Gastrocnemius medialis (tissue), 4 donors: ENCODE measurements at regions not wholly inside any gene's neighbourhood (a gene's known extent, or its start where the extent isn't known, plus 50 kb on each side); places are given as distances from the start of the nearest gene placed in this dataset.

ENCODE experiments used
- CTCF ChIP-seq, 5 experiments: fragments of 450-650 bp in 3 of 5; fragments of 200-600 bp in 2 of 5; sonication (generic) in 2 of 5; IDR thresholded peaks in 4 of 5; conservative IDR thresholded peaks in 1 of 5; 1 replicate in 4 of 5; 2 replicates in 1 of 5; pipeline ENCODE4 v1.5.1; 2016 to 2019; ENCODE audit warnings: antibody characterized with exemption in 5 of 5, mild to moderate bottlenecking in 3 of 5, moderate library complexity in 3 of 5
- POLR2A ChIP-seq, 2 donors: fragments of 450-650 bp; IDR thresholded peaks; one replicate each; pipeline ENCODE4 v1.6.1; 2017; ENCODE audit warnings: antibody characterized with exemption in 2 of 2, mild to moderate bottlenecking in 2 of 2, moderate library complexity in 2 of 2

- TF ChIP-seq CTCF (IDR thresholded peaks at IDR 0.05 in 4 of 5, conservative IDR thresholded peaks at IDR 0.05 in 1 of 5), result no peak
- TF ChIP-seq POLR2A (IDR thresholded peaks at IDR 0.05), result no peak
Measured at GRCh38 chr6:22442826-22443225, 126.5 kb upstream of the HDGFL1 start.
